ENCODE measurements at regions not wholly inside any gene's neighbourhood (a gene's known extent, or its start where the extent isn't known, plus 50 kb on each side); places are given as distances from the start of the nearest gene placed in this dataset.
"Not testable (repeated sequence)": the region's sequence is repeated elsewhere in the genome, so short reads cannot be mapped to it uniquely, and the experiment has no call there.

- POLR2A ChIA-PET (ENCODE audit: low non-redundant PET), result no interaction called here
- CTCF ChIA-PET, result interaction anchor here (0.7 to 1.3 kb wide), 3 partner anchors 15 to 457 kb away, joined by 3 to 5 read pairs (median 4); no protein-coding TSS in a partner anchor
- TF ChIP-seq CTCF (conservative IDR thresholded peaks at IDR 0.05; ENCODE audit: low read depth), result no peak
- no peak overlapping the region for H3K27ac ChIP-seq
- no peak for DNase-seq (ENCODE audit: low spot score)
These were observed 163.9 kb upstream of the PPP1R3A start for GRCh38 chr7:114082642-114083165.

- peak; percentile 71 for TF ChIP-seq CTCF (conservative IDR thresholded peaks at IDR 0.05; ENCODE audit: low read depth)
- H3K27ac ChIP-seq, result no peak overlapping the region
- POLR2A ChIA-PET (ENCODE audit: low non-redundant PET), result no interaction called here
- CTCF ChIA-PET, result interaction anchor here (0.5 to 1.3 kb wide), 9 partner anchors 9 to 1769 kb away, joined by 3 to 8 read pairs (median 4); no protein-coding TSS in a partner anchor
- peak; percentile 36 for DNase-seq (ENCODE audit: low spot score)
These were observed 163.0 kb upstream of the PPP1R3A start for GRCh38 chr7:114081606-114082425.

- DNase-seq (ENCODE audit: low spot score); CTCF ChIA-PET; POLR2A ChIA-PET (ENCODE audit: low non-redundant PET); H3K27ac ChIP-seq: not testable (repeated sequence)
These were observed 158.3 kb upstream of the PPP1R3A start for GRCh38 chr7:114077158-114077524.

- H3K27ac ChIP-seq; DNase-seq (ENCODE audit: low spot score): not testable (repeated sequence)
- ChIA-PET POLR2A (ENCODE audit: low non-redundant PET) (interaction anchor here (0.6 kb wide), 1 partner anchor 257 kb away, joined by 4 read pairs; no protein-coding TSS in a partner anchor), CTCF (interaction anchor here (0.7 kb wide), 1 partner anchor 11 kb away, joined by 4 read pairs; no protein-coding TSS in a partner anchor)
These were observed 157.8 kb upstream of the PPP1R3A start for GRCh38 chr7:114076392-114077157.

- CTCF ChIA-PET, result interaction anchor here (0.5 kb wide), 1 partner anchor 58 kb away, joined by 7 read pairs; no protein-coding TSS in a partner anchor
- POLR2A ChIA-PET (ENCODE audit: low non-redundant PET), result no interaction called here
- H3K27ac ChIP-seq, result no peak overlapping the region
- TF ChIP-seq CTCF (conservative IDR thresholded peaks at IDR 0.05; ENCODE audit: low read depth), result no peak
- DNase-seq (ENCODE audit: low spot score), result no peak
These were observed 154.9 kb upstream of the PPP1R3A start for GRCh38 chr7:114073701-114074100.

- CTCF ChIA-PET, result no interaction called here
- no peak overlapping the region for H3K27ac ChIP-seq
- no peak for TF ChIP-seq CTCF (conservative IDR thresholded peaks at IDR 0.05; ENCODE audit: low read depth)
- POLR2A ChIA-PET (ENCODE audit: low non-redundant PET), result no interaction called here
- no peak for DNase-seq (ENCODE audit: low spot score)
These were observed 151.4 kb upstream of the PPP1R3A start for GRCh38 chr7:114070246-114070645.

GRCh38 chr7:114062810-114063209 is 144.0 kb upstream of the PPP1R3A start:
- POLR2A ChIA-PET (ENCODE audit: low non-redundant PET), result no interaction called here
- TF ChIP-seq CTCF (conservative IDR thresholded peaks at IDR 0.05; ENCODE audit: low read depth), result no peak
- CTCF ChIA-PET, result no interaction called here
- peak; percentile 25 for DNase-seq (ENCODE audit: low spot score)
- H3K27ac ChIP-seq, result no peak overlapping the region

Data from RWPE1 (cell line).